ENCODE measurements at regions not wholly inside any gene's neighbourhood (a gene's known extent, or its start where the extent isn't known, plus 50 kb on each side); places are given as distances from the start of the nearest gene placed in this dataset.

- DNase-seq (ENCODE audit: low read depth, low spot score) = no peak
Measured at GRCh38 chr5:8137941-8138550, 269.1 kb downstream of the MTRR start.

DNA sequence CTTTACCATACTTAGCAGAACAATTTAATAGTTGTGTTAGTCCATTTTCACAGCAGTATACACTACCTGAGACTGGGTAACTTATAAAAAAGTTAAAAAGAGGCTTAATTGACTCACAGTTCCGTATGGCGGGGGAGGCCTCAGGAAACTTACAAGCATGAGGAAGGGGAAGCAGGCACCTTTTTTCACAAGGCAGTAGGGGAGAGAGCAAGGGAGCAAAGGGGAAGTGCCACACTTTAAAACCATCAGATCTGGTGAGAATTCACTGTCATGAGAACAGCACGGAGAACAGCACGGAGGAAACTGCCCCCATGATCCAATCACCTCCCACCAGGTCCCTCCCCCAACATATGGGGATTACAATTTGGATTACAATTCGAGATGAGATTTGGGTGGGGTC lies 269.9 kb downstream of the MTRR start:
- DNase-seq (ENCODE audit: low read depth, low spot score) = no peak

DNA sequence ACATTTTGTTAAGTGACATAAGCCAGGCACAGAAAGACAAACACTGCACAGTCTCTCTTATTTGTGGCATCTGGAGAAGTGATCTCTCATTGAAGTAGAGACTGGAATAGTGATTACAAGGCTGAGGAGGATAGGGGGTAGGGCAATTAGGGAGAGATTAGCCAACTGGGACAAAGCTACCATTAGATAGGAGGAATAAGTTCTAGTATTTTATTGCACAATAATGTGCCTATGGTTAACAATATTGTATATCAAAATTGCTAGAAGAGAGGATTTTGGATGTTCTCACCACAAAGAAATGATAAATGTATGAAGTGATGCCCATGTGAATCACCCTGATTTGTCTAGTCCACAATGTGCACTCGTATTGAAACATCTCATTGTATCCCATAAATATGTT lies 281.8 kb downstream of the MTRR start:
- DNase-seq (ENCODE audit: low read depth, low spot score) = no peak

DNA sequence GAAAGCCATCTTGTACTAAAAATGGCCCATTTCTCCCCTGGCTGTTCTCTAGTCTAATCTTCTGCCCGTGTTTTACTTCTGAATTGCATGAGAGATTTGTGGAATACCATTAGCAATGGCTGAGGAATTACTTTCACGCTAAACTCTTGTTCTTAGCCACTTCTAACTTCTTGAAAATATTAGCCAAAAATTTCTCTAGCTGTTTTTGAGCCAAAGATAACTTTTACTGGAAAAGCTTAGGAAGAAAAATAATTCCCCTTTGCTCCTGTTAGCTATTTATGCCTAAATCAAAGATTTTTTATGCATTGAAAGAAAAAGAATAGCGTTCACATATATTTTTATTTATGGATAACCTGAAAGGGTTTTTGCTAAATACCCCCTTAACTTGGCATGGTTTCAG lies 287.8 kb downstream of the MTRR start:
- DNase-seq (ENCODE audit: low read depth, low spot score) = no peak

- no peak for DNase-seq (ENCODE audit: low read depth, low spot score)
Measured at GRCh38 chr5:8157320-8157822, 288.4 kb downstream of the MTRR start.

- no peak for DNase-seq (ENCODE audit: low read depth, low spot score)
Measured at GRCh38 chr5:8176101-8176693, 307.2 kb downstream of the MTRR start.

DNA sequence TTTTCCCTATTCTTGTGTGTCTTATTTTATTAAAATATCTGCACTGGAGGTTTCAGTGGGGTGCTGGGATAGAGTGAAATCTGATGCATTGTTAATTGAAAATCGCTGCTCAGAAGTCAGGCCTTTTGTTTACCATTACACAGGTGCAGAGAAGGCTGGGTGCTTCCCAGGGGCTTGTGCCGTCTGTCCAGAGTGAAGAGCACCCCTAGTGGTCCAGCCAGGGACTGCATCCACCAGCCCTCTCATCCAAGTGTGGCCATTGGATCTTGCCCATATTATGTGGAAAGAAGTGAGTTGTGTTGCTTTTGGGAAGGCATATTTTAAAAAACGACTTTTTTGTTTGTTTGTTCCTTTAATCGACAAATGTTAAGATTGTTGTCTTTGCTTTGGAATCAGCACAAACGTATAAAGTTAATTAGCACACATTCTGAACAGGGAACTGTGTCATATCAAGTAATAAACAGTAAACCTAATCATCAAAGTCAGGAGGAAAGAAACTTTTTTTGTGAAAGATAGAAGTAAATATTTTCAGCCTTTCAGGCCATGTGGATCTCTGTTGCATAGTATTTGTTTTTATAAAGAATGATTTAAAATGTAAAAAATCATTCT lies 315.6 kb downstream of the MTRR start:
- no peak for DNase-seq (ENCODE audit: low read depth, low spot score)

DNA sequence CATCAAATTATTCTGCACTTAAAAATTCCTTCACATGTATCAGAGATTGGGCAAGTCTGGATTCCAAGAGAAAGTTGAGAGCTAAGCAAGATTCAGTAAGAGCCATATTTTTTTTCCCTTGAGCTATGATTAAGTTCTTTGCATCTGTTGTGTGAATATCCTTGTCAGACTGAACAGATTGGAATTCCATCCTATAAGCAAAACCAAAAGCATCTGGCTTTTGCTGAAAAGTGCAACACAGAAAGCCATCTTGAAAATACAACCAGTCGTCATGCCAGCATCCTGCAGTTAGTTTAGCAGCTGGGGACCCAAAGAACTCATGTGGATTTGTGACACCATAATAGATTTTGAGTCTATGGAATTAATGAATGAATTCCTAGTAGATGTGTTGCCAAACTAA lies 316.9 kb downstream of the MTRR start:
- DNase-seq (ENCODE audit: low read depth, low spot score) = no peak

GRCh38 chr5:8188874-8189565 lies 320.1 kb downstream of the MTRR start:
- no peak for DNase-seq (ENCODE audit: low read depth, low spot score)

- no peak for DNase-seq (ENCODE audit: low read depth, low spot score)
Measured at GRCh38 chr5:8192840-8193239, 323.9 kb downstream of the MTRR start.

- DNase-seq (ENCODE audit: low read depth, low spot score) = no peak
Measured at GRCh38 chr5:8196061-8196460, 327.1 kb downstream of the MTRR start.

DNA sequence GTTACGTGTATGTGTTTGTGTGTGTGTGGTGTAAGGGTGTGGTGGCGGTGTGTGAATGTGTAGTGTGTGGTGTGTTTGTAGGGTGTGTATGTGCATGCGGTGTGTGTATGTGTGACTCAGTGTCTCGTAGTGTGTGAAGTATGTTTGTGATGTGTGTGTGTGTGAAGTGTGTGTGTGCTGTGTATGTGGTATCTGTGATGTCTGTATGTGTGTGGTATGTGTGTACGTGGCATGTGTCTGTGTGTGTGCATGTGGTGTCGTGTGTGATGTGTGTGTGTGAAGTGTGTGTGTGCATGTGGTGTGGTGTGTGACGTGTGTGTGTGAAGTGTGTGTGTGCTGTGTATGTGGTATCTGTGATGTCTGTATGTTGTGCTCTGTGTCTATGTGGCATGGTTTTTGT lies 339.4 kb downstream of the MTRR start:
- no peak for DNase-seq (ENCODE audit: low read depth, low spot score)

GRCh38 chr5:8209500-8209899 lies 340.6 kb downstream of the MTRR start:
- no peak for DNase-seq (ENCODE audit: low read depth, low spot score)

GRCh38 chr5:8213701-8214240 lies 344.8 kb downstream of the MTRR start:
- no peak for DNase-seq (ENCODE audit: low read depth, low spot score)

DNA sequence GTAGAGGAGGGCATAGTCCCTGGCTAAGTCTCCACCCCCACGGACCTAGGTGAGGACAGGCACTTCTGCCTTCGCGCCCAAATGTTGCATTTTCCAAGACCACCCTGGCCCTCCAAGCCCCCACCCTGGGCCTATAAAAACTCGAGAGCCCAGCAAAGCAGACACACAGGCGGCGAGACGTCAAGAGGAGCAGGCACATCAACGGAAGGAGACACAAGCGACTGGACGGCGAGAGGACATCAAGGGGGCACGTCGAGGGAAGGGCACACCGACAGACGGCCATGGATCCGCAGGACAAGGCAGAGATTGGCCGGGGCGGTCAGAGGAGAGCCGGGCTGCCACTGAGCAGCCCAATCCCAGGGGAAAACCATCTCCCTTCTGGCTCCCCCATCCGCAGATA lies 348.0 kb downstream of the MTRR start:
- DNase-seq (ENCODE audit: low read depth, low spot score) = no peak

- no peak for DNase-seq (ENCODE audit: low read depth, low spot score)
Measured at GRCh38 chr5:8226148-8226547, 357.2 kb downstream of the MTRR start.

DNA sequence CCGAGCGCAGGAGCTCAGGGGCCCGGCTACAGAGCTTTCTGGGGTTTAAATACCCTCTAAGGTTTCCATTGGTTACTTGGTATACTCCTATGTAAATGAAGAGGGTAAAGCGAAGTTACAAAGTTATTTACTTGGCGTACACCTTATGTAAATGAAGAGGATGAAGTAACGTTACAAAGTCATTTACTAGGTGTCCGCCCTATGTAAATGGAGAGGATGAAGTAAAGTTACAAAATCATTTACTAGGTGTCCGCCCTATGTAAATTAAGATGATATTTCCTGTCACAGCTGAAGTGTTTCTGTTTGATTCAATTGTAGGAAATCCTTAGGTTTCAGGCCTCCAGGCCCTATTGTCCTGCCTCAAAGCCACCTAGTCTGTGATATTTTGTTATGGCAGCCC lies 358.2 kb downstream of the MTRR start:
- no peak for DNase-seq (ENCODE audit: low read depth, low spot score)

DNA sequence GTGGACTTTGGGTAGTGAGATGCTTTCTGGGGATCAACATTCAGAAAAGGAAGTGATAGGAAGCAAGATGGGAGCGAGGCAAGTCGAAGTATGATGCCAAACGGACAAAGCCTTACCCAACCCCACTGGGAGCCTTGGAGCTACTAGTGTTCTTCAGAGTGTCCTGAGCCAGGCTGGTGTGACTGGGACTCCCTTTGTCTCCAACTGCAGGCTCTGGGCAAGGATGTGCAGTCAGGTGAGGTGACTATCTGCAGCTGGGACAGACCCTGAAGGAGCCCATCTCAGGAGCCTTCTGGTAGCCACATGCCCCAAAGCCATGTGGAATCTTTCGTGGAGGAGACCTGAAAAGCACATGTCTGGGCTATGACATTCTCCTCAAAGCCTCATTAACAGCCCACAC lies 360.6 kb downstream of the MTRR start:
- DNase-seq (ENCODE audit: low read depth, low spot score) = no peak

DNA sequence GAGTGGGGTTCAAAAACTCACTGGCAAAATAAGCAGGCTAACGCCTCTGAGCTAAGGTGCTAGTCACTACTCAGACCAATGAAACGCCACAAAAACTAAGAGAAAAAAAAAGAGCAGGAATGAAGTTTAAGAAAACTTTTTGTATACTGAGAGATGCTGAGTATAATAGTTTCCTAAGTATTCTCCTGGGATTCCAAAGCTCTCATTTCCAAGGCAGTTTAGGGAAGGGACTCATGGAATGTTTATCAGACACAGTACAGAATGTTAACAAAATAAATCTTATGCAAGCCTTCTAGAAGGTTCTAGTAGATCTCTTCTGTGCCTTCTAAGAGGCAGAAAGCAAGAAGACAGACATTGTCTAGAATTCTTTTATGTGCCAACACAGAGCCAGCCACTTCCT lies 361.9 kb downstream of the MTRR start:
- no peak for DNase-seq (ENCODE audit: low read depth, low spot score)

- no peak for DNase-seq (ENCODE audit: low read depth, low spot score)
Measured at GRCh38 chr5:8233479-8233878, 364.5 kb downstream of the MTRR start.

DNA sequence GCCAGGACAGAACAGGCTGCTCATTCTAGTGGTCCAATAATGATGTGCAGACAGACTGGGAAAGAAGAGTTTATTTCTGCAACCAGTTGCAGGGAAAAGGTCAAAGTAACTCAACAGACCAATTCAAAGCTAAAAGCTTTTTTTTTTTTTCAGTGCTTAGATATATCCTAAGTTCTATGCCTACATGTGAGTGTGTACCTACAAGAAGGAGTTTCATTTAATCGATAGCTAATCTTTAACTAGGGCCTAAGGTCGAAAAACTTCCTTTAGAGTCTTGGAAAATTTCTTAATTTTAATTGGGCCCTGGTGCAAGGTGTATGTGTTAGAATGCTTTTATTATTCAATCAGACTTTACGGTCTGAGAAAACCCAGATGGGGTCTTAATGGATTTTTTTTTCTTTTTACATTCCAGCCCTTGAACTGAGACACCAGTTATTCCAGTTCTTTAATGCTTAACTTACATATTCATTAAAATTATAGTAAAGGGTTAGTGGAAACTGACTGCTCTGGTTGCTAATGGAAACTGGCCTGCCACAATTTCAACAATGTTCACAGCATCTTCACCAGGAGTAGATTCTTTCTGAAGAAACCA lies 365.3 kb downstream of the MTRR start:
- DNase-seq (ENCODE audit: low read depth, low spot score) = no peak

DNA sequence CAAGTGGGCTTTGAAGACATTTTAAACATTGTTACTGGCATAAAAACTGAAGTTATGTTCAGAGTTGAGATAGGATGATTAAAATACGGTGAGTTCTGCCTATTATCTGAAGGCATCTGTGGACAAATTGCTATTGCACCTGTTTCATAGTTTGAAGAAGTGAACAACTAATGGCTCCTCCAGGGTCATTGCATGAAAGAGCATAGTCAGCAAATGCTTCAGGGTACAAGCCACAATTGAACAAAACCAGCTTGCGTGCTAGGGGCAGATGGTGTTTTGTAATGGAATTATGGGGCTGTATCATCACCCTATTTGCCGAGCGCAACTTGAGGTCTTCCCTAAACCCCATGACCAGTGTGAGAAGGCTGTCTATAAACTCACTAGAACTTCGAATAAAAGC lies 369.1 kb downstream of the MTRR start:
- no peak for DNase-seq (ENCODE audit: low read depth, low spot score)
